ENCODE measurements at regions not wholly inside any gene's neighbourhood (a gene's known extent, or its start where the extent isn't known, plus 50 kb on each side); places are given as distances from the start of the nearest gene placed in this dataset.
"Not testable (repeated sequence)": the region's sequence is repeated elsewhere in the genome, so short reads cannot be mapped to it uniquely, and the experiment has no call there.

GRCh38 chr9:71587576-71588362 is 180.5 kb downstream of the CEMIP2 start:
- DNase-seq, result peak; percentile 12

GRCh38 chr9:71583792-71584191 is 184.5 kb downstream of the CEMIP2 start:
- no peak for DNase-seq

GRCh38 chr9:71582347-71582746 is 186.0 kb downstream of the CEMIP2 start:
- DNase-seq, result no peak

- DNase-seq, result no peak
These were observed 187.2 kb downstream of the CEMIP2 start for GRCh38 chr9:71581101-71581500.

GRCh38 chr9:71571186-71571585 is 197.1 kb downstream of the CEMIP2 start:
- DNase-seq, result no peak

GRCh38 chr9:71567890-71568289 is 200.4 kb downstream of the CEMIP2 start:
- no peak for DNase-seq

GRCh38 chr9:71562140-71562539 is 206.2 kb downstream of the CEMIP2 start:
- DNase-seq, result no peak

GRCh38 chr9:71557310-71557709 is 211.0 kb downstream of the CEMIP2 start:
- no peak for DNase-seq

- DNase-seq, result no peak
These were observed 215.8 kb downstream of the CEMIP2 start for GRCh38 chr9:71552480-71552879.

- DNase-seq, result no peak
These were observed 219.3 kb downstream of the CEMIP2 start for GRCh38 chr9:71549023-71549422.

- no peak for DNase-seq
These were observed 223.8 kb downstream of the CEMIP2 start for GRCh38 chr9:71544464-71544863.

- no peak for DNase-seq
These were observed 226.9 kb downstream of the CEMIP2 start for GRCh38 chr9:71541436-71541835.

- no peak for DNase-seq
These were observed 243.2 kb downstream of the CEMIP2 start for GRCh38 chr9:71524996-71525580.

GRCh38 chr9:71524516-71524915 is 243.8 kb downstream of the CEMIP2 start:
- DNase-seq, result no peak

- no peak for DNase-seq
These were observed 247.2 kb downstream of the CEMIP2 start for GRCh38 chr9:71521132-71521531.

GRCh38 chr9:71519098-71519696 is 249.1 kb downstream of the CEMIP2 start:
- DNase-seq, result no peak

- DNase-seq, result no peak
These were observed 250.1 kb downstream of the CEMIP2 start for GRCh38 chr9:71518045-71518827.

- no peak for DNase-seq
These were observed 252.7 kb downstream of the CEMIP2 start for GRCh38 chr9:71515626-71516025.

GRCh38 chr9:71515107-71515506 is 253.2 kb downstream of the CEMIP2 start:
- no peak for DNase-seq

GRCh38 chr9:71514344-71514975 is 253.9 kb downstream of the CEMIP2 start:
- no peak for DNase-seq

GRCh38 chr9:71509054-71509453 is 259.3 kb downstream of the CEMIP2 start:
- no peak for DNase-seq

- not testable (repeated sequence) for DNase-seq
These were observed 260.2 kb downstream of the CEMIP2 start for GRCh38 chr9:71508141-71508540.

GRCh38 chr9:71506821-71507220 is 261.5 kb downstream of the CEMIP2 start:
- peak; percentile 63 for DNase-seq

Data from suppressor macrophage treated with lipopolysaccharide for 4 hours (primary cell).